ENCODE measurements at regions not wholly inside any gene's neighbourhood (a gene's known extent, or its start where the extent isn't known, plus 50 kb on each side); places are given as distances from the start of the nearest gene placed in this dataset.

GRCh38 chrX:128931071-128931470 lies 592.2 kb downstream of the SMARCA1 start:
- H3K27ac Mint-ChIP-seq (ENCODE audit: unreplicated experiment) = no peak overlapping the region
- no peak for DNase-seq
- TF ChIP-seq CTCF (IDR thresholded peaks at IDR 0.05; ENCODE audit: partially characterized antibody, unreplicated experiment) = no peak
- no peaks in the 10 kb centered on the region for H3K4me1 Mint-ChIP-seq (ENCODE audit: low read depth, unreplicated experiment)
- no peak overlapping the region for H3K4me3 Mint-ChIP-seq (ENCODE audit: unreplicated experiment)
- H3K9me3 Mint-ChIP-seq (ENCODE audit: unreplicated experiment) = peaks cover 2% of the 10 kb centered on the region
- H3K36me3 Mint-ChIP-seq (ENCODE audit: unreplicated experiment) = peaks cover 5% of the 10 kb centered on the region
- peaks cover 5% of the 10 kb centered on the region for H3K27me3 Mint-ChIP-seq (ENCODE audit: unreplicated experiment)

DNA sequence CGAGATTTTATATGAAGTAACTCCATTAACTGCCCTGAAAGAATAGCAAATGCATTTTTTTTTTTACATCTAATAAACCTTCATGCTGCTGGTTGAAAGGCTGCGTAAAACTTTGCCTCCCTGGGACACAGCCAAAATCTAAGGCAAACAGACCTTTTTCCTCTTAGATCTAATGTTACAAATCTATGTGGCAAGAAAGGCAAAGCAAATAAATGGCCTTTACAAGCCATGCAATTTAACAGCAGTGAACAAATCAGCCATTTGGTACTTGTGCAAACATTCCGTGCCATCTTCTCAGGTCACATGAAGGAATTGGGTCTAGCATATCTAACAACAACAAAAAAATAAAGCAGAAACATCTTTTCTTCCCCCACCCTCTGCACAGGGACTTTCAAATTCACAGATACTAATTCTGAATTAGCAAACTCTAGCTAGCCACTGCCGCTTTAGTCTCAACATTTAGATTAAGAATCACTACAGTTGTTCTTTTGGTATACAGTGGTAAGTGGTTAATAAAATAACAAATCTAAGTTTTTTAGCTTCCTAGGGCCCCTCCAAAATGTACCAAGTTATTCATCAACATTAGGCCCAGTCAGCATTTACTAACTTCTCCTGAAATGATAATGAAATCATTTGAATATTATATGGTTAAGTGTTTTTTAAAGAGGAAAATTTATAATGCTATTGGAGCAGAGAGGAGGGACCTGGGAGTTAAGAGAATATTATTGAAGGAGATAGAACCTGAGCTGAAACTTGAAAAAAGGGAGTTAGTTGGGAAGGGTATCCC lies 593.8 kb downstream of the SMARCA1 start:
- TF ChIP-seq CTCF (IDR thresholded peaks at IDR 0.05; ENCODE audit: partially characterized antibody, unreplicated experiment) = no peak
- no peak overlapping the region for H3K4me3 Mint-ChIP-seq (ENCODE audit: unreplicated experiment)
- peaks cover 5% of the 10 kb centered on the region for H3K27me3 Mint-ChIP-seq (ENCODE audit: unreplicated experiment)
- peaks cover 5% of the 10 kb centered on the region for H3K36me3 Mint-ChIP-seq (ENCODE audit: unreplicated experiment)
- H3K9me3 Mint-ChIP-seq (ENCODE audit: unreplicated experiment) = peaks cover 2% of the 10 kb centered on the region
- H3K27ac Mint-ChIP-seq (ENCODE audit: unreplicated experiment) = no peak overlapping the region
- no peak for DNase-seq
- no peaks in the 10 kb centered on the region for H3K4me1 Mint-ChIP-seq (ENCODE audit: low read depth, unreplicated experiment)

DNA sequence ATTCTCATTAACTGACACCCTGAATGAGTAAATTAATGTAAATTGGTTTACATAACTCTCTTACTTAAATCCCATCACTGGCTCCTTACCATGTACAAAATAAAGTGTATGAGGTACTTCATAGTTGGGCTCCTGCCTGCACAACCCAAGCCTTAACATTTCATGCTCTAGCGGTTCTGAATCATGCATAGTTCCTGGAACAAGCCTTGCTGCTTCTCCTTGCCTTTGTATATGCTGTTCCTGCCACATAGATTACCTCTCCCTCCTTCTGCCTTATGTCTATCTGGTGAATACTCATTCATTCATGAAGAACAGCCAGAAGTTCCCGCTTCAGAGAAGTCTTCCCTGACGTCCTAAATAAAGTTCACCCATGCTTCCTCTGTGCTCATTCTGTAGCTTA lies 594.7 kb downstream of the SMARCA1 start:
- Mint-ChIP-seq H3K4me1 (ENCODE audit: low read depth, unreplicated experiment) (no peaks in the 10 kb centered on the region), H3K36me3 (ENCODE audit: unreplicated experiment) (peaks cover 5% of the 10 kb centered on the region), H3K4me3 (ENCODE audit: unreplicated experiment) (no peak overlapping the region), H3K27ac (ENCODE audit: unreplicated experiment) (no peak overlapping the region), H3K27me3 (ENCODE audit: unreplicated experiment) (peaks cover 5% of the 10 kb centered on the region), H3K9me3 (ENCODE audit: unreplicated experiment) (peaks cover 2% of the 10 kb centered on the region)
- no peak for TF ChIP-seq CTCF (IDR thresholded peaks at IDR 0.05; ENCODE audit: partially characterized antibody, unreplicated experiment)
- DNase-seq = no peak

GRCh38 chrX:128927363-128927762 lies 595.9 kb downstream of the SMARCA1 start:
- peaks cover 5% of the 10 kb centered on the region for H3K36me3 Mint-ChIP-seq (ENCODE audit: unreplicated experiment)

More at GRCh38 chrX:128927363-128927762, 595.9 kb downstream of the SMARCA1 start:
- H3K27me3 Mint-ChIP-seq (ENCODE audit: unreplicated experiment) = peaks cover 5% of the 10 kb centered on the region
- no peak for DNase-seq
- TF ChIP-seq CTCF (IDR thresholded peaks at IDR 0.05; ENCODE audit: partially characterized antibody, unreplicated experiment) = no peak
- no peaks in the 10 kb centered on the region for H3K4me1 Mint-ChIP-seq (ENCODE audit: low read depth, unreplicated experiment)
- H3K27ac Mint-ChIP-seq (ENCODE audit: unreplicated experiment) = no peak overlapping the region
- peaks cover 2% of the 10 kb centered on the region for H3K9me3 Mint-ChIP-seq (ENCODE audit: unreplicated experiment)
- no peak overlapping the region for H3K4me3 Mint-ChIP-seq (ENCODE audit: unreplicated experiment)
